ENCODE measurements at regions not wholly inside any gene's neighbourhood (a gene's known extent, or its start where the extent isn't known, plus 50 kb on each side); places are given as distances from the start of the nearest gene placed in this dataset.

DNA sequence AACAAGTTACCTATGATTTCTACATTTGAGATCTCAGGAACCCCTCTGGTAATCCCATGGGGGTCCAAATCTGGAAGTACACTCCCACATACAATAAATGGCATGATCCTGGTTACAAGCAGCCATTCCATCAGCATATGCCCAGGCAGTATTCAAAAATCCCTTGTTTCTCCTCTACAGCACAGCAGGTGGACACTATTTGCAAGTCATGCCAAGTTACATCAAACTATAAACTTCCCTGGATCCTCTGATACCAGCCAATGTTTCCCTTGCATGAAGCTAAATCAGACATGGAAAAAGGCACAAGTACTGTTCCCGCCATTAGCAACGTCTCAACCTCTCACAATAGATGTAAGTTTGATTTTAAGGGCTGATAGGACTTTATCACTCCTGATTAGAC, 134.5 kb upstream of the PRSS16 start:
- WGBS (ENCODE audit: insufficient coverage) = no CpG with 5 or more reads among the region's 2 CpGs

DNA sequence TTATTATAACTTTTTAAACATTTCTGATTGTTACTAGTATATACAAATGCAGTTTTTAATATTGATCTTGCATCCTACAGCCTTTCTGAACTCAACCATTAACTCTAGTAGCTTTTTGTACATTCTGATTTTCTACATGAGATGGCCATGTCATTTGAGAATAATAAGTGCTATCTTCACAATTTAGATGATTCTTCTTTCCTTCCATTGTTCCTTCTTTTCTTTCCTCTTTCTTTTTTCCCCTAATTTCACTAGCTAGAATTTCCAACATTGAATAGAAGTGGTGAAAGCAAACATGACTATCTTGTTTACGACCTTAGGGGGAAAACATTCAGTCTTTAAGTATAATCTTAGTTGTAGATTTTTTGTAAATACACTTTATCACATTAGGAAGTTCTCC, 128.2 kb upstream of the PRSS16 start:
- Mint-ChIP-seq H3K36me3 (no peaks in the 10 kb centered on the region), H3K4me1 (no peaks in the 10 kb centered on the region), H3K4me3 (no peak overlapping the region), H3K9me3 (peaks cover 0 to 4% (median 0%) of the 10 kb centered on the region in 7 donors), H3K27ac (no peak overlapping the region), H3K27me3 (ENCODE audit: low read depth in 3 of 3) (peaks cover 4 to 7% (median 4%) of the 10 kb centered on the region in 3 donors)
- no CpG with 5 or more reads among the region's 1 CpG for WGBS (ENCODE audit: insufficient coverage)
- Histone ChIP-seq H3K27ac (ENCODE audit: low read depth in 1 of 2, low read length in 2 of 2) (no peak overlapping the region), H3K4me1 (ENCODE audit: control insufficient read depth in 1 of 2, insufficient read depth in 2 of 2, low read length in 2 of 2) (no peaks in the 10 kb centered on the region), H3K4me2 (replicated peaks; ENCODE audit: extremely low read depth, low read length, poor library complexity, severe bottlenecking) (no peak overlapping the region), H3K9me3 (replicated peaks in 1 of 2; ENCODE audit: control insufficient read depth in 1 of 2, insufficient read depth in 1 of 2, low read length in 2 of 2) (no peaks in the 10 kb centered on the region), H3K36me3 (replicated peaks in 1 of 2; ENCODE audit: control insufficient read depth in 1 of 2, insufficient read depth in 2 of 2, low read length in 2 of 2) (no peaks in the 10 kb centered on the region), H2AFZ (ENCODE audit: insufficient read depth, low read depth, low read length, poor library complexity, severe bottlenecking) (no peak overlapping the region), H3K27me3 (ENCODE audit: control insufficient read depth in 2 of 2, insufficient read depth in 2 of 2, low read length in 2 of 2) (no peaks in the 10 kb centered on the region), H4K20me1 (ENCODE audit: insufficient read depth, low read length) (no peaks in the 10 kb centered on the region), H3K9ac (ENCODE audit: insufficient read depth, low read length, poor library complexity, severe bottlenecking) (no peak overlapping the region), H3K4me3 (replicated peaks in 1 of 3; ENCODE audit: low read depth in 2 of 3, low read length in 3 of 3) (no peak overlapping the region), H3K79me2 (ENCODE audit: insufficient read depth, low read length) (no peaks in the 10 kb centered on the region)
- TF ChIP-seq, protein P1, sequence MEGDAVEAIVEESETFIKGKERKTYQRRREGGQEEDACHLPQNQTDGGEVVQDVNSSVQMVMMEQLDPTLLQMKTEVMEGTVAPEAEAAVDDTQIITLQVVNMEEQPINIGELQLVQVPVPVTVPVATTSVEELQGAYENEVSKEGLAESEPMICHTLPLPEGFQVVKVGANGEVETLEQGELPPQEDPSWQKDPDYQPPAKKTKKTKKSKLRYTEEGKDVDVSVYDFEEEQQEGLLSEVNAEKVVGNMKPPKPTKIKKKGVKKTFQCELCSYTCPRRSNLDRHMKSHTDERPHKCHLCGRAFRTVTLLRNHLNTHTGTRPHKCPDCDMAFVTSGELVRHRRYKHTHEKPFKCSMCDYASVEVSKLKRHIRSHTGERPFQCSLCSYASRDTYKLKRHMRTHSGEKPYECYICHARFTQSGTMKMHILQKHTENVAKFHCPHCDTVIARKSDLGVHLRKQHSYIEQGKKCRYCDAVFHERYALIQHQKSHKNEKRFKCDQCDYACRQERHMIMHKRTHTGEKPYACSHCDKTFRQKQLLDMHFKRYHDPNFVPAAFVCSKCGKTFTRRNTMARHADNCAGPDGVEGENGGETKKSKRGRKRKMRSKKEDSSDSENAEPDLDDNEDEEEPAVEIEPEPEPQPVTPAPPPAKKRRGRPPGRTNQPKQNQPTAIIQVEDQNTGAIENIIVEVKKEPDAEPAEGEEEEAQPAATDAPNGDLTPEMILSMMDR (IDR thresholded peaks at IDR 0.05) = no peak
- intact Hi-C loops (cut with micrococcal nuclease) = no loop called here
- no peak for DNase-seq

More for the DNA sequence above, 134.5 kb upstream of the PRSS16 start:
- H4K20me1 ChIP-seq (ENCODE audit: insufficient read depth, low read length) = no peaks in the 10 kb centered on the region
- peaks cover 0 to 3% of the 10 kb centered on the region in 2 donors for H3K27me3 ChIP-seq (ENCODE audit: control insufficient read depth in 2 of 2, insufficient read depth in 2 of 2, low read length in 2 of 2)
- H3K4me2 ChIP-seq (replicated peaks; ENCODE audit: extremely low read depth, low read length, poor library complexity, severe bottlenecking) = no peak overlapping the region
- peaks cover 14 to 28% of the 10 kb centered on the region in 2 donors for H3K9me3 ChIP-seq (replicated peaks in 1 of 2; ENCODE audit: control insufficient read depth in 1 of 2, insufficient read depth in 1 of 2, low read length in 2 of 2)
- no peaks in the 10 kb centered on the region for H3K36me3 Mint-ChIP-seq
- H3K27ac Mint-ChIP-seq = no peak overlapping the region
- no peak overlapping the region for H3K4me3 ChIP-seq (replicated peaks in 1 of 3; ENCODE audit: low read depth in 2 of 3, low read length in 3 of 3)
- no peak overlapping the region for H3K9ac ChIP-seq (ENCODE audit: insufficient read depth, low read length, poor library complexity, severe bottlenecking)
- H2AFZ ChIP-seq (ENCODE audit: insufficient read depth, low read depth, low read length, poor library complexity, severe bottlenecking) = no peak overlapping the region
- no peak overlapping the region for H3K4me3 Mint-ChIP-seq
- no peak for DNase-seq
- no peaks in the 10 kb centered on the region for H3K4me1 ChIP-seq (ENCODE audit: control insufficient read depth in 1 of 2, insufficient read depth in 2 of 2, low read length in 2 of 2)
- H3K36me3 ChIP-seq (replicated peaks in 1 of 2; ENCODE audit: control insufficient read depth in 1 of 2, insufficient read depth in 2 of 2, low read length in 2 of 2) = no peaks in the 10 kb centered on the region
- no peak overlapping the region for H3K27ac ChIP-seq (ENCODE audit: low read depth in 1 of 2, low read length in 2 of 2)
- H3K9me3 Mint-ChIP-seq = peaks cover 6 to 31% (median 24%) of the 10 kb centered on the region in 7 donors
- H3K4me1 Mint-ChIP-seq = no peaks in the 10 kb centered on the region
- intact Hi-C loops (cut with micrococcal nuclease) = no loop called here
- TF ChIP-seq, protein P1 (IDR thresholded peaks at IDR 0.05) = no peak
- H3K79me2 ChIP-seq (ENCODE audit: insufficient read depth, low read length) = no peaks in the 10 kb centered on the region
- H3K27me3 Mint-ChIP-seq (ENCODE audit: low read depth in 3 of 3) = peaks cover 2 to 14% (median 3%) of the 10 kb centered on the region in 3 donors
